CD4-positive, alpha-beta T cell treated with Interleukin-17A for 4 hours (primary cell): ENCODE measurements at regions not wholly inside any gene's neighbourhood (a gene's known extent, or its start where the extent isn't known, plus 50 kb on each side); places are given as distances from the start of the nearest gene placed in this dataset.

Experiments
- DNase-seq: peaks from one replicate; pipeline ENCODE4 v3.0.0-alpha.2; 2020; ENCODE audit warnings: mixed read lengths

DNA sequence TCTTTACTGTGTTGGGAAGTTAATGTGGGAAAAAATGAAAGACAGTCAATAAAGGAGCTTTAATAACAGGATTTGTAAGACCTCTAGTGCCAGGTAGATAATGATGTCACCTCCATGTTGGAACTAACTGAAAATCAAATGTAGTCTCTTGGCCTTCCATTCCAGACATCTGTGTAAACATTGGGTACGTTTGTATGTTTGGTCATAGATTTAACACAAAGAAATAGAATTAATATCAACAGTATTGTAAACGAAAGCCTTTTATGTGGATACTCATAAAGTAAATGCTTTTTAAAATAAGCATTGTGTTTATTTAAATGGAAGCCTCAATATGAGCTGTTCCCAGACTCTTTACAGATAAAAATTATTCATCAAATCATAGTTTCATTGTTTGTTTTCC, 605.7 kb downstream of the METTL15 start:
- DNase-seq, result no peak

DNA sequence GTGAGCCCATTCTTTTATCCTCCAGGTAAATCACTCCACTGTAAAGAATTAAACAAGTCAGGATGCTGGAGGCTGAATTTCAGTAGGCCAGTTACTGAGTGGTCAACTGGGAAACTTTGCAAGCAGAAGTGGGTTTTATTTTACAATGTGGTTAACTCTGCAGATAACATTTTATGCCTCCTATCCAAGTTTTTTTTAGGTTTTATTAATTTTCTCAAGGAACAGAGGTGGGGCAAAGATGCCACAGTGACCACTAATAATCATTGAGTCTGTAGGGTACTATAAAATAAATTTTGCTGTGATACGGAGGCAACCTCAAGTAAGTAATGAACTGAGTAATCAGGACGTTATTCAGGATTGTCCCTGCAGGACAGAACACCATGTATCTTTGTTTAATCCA, 599.9 kb downstream of the METTL15 start:
- DNase-seq, result no peak

DNA sequence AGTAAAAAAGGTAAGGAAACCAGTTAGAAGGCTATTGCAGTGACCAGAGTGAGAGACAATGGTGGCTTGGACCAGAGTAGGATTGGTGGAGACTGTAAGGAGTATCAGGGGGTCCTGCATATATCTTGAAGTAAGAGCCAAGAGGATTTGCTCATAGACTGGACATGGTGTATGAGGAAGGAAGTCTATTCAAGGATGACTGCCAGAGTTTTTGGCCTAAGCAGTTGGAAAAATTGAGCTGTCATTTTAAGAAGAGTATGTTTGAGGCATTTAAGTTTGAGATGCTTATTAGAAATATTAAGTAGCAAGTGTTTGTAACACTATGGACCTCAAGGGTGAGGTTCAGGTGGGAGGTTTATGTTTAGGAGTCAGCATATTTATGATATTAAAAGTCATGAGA, 596.6 kb downstream of the METTL15 start:
- DNase-seq, result no peak

DNA sequence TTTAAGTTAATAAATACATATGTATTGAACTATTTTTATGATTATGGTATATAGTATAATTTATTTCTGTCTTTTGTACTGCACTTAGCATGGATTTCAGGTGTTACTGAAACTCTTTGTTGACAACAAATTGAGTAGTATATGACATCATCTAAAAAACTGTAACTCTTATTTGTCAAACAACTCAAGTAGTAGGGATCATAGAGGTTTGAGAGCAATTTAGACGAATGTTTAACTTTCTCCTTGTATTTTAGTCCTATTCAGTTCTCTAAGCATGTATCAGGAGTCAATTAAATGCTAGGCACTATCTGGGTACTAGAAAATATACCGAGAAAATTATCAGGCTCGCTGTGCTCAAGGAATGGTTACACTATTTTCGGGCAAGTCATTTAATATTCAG, 595.2 kb downstream of the METTL15 start:
- DNase-seq, result no peak

DNA sequence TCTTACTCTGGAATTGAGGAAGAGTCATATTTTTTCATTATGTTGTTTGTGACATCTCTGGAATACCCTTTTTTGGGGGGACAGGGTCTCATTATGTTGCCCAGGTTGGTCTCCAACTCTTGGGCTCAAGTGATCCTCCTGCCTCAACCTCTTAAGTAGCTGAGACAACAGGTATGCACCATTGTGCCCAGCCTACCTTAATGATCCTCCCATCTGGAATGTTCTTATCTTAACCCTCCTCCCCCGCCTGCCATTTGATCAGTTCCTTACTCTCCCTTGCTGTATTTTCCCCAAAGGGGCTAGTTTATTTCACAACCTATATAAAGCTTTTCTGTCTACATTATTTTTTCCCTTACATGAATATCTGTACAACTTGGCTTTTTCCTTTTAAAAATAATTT, 594.7 kb downstream of the METTL15 start:
- DNase-seq, result no peak

DNA sequence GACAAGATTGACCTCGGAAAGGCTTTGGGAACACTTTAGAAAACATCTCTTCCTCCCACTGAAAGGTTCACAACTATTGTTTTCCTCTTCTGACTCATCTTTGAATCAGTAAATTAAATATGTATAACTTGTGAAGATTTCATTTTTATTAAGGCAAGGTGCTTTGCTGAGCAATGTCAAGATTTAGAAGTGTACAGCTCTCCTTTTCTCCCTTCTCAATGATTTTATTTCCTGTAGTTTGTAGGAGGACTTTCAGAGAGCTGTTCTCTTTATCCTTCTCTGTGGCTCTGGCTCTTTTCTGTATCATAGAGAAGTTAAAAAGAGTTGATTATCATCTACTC, 594.2 kb downstream of the METTL15 start:
- no peak for DNase-seq

DNA sequence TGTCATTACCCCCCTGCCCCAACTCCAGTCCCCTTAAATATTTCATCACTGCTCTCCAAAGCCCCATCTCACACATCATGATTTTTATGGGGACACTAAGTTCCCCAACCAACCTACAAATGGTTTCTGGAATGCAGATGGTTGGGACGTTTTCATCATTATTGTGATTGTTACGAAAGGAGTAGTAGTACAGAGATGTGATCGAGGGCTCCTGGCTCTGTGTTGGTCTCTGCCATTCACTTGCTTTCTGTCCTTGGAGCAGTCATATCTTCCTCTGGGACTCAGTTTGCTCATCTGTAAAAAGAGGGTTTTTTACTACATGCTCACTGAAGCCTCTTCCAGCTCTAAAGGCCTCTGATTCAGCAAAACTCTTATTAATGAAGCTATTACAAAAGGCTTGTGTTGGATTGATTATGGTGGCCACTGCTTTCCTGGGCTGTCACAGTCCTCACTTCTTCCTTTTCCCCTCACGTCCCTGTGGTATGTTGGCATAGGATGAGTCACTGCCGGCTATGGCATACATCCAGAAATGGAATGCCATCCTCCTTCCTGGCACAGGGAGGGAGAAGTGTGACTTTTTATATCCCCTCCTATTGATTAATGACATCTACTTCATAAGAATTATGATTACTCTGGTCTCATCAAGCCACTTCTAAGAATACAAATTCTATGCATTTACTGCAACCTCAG, 593.7 kb downstream of the METTL15 start:
- DNase-seq, result no peak

DNA sequence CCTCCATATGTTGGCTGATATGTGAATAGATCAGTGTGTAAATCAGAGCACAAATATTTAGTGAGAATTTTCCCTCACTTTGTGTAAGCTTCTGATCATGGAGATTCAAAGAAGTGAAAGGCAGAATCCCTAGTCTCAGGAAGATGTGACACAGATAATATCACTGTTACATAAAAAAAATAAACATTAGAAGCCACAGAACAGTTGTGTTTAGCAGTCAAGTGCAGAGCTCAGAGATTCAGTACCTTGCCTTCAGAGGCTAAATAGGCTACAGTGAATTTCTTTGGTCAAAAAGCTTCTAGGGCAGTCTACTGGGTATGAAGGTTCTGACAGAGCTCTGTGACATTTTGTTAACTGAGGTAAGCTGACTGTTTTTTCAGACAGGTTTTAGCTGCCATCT, 591.5 kb downstream of the METTL15 start:
- DNase-seq, result no peak

DNA sequence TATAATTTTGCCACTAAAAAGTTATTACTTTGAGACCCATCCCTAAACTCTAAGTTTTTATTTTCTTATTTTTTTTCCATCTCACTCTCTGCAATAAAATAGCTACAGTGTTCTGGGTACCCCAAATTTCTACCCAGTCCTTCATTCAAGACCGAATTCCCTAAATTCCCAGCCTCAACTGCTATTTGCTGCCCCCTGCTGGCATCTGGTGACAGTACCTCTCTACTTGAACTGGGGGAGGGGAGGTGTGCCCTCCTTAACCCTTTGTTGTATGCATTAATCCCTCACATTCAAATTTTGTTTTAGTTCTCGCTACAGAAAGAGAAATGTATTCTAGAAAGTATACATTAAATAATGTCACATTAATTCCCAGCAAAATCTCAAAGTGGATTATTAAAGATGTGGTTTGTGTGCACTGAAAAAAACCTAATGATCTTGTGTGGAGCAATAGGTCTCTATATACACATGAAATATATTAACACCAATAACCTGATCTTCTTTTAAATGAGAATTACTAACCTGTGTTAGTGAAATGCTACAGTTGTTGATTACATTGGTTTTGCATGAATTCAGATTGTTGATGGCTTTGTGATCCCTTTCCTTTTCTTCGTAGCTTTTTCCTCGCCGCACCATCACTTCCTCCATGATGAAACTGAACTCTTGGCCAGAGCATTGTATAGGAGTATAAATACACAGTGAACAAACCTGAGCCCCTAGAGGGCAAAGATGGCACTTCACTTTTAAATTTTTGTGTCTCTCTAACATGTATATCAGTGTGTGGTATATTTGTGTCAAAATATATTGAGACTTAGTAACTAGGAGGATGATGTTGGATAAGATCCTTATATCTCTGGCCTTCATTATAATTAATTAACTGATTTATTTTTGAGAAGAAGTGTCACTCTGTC, 590.0 kb downstream of the METTL15 start:
- DNase-seq, result no peak

DNA sequence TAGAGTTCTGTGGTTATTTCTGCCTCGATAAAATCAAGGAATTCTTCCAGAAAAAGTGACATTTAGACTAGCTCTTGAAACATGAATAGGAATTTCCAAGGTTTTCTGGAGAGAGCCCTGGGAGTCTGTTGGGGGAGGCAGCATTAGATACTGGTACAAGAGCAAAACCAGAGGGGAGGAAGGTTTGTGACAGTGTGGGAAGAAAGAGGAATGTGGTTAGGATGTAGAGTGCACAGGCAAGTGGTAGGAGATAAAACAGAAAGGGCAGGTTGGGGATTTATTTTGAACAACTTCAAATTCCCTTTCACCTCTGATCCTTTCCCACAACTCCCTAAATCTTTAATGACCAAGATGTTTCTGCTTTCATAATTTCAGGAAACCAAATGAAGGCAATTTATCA, 588.4 kb downstream of the METTL15 start:
- no peak for DNase-seq

DNA sequence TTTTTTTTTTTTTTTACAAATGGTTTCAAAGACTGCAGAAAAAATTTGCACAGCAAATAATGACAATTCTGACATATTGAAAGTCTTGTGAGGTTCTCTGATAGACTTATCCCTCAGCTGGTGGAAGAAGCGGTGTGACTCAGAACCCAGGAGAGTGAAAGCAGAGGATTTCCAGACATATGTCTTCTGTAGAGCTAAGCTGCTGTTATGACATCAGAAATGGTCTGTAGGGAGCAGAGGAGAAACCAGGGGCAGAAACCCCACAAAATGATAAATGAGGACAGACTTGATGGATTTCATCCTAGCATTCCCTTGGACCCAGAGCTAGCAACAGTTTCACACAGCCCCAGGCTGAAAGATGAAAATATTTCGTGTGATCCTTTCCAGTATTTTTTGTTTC, 582.6 kb downstream of the METTL15 start:
- DNase-seq, result no peak

DNA sequence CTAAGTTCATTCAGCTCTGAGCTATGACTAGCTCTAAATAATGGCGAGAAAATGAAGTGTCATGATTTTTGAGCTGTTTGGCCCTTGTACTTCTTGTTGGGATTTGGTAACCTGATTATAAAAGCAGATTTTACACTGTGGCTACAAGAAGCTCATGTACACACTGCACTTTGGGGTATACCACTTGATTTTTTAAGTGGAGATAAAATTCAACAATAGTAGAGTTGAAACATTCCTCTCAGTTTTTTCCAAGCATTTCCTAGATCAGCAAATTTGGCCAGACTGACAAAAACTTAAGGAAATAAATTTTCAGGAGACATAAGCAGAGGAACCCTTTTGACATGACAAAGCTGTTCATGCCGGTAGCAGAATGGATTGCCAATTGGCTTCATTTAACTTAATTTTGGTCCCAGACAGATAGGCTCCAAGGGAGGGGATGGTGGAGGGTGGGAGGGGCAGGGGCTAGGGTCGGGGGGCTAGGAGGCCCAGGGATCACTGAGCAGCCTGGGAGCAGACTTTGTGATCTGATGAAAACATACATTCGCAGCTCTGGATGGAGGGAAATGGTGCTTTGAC, 575.9 kb downstream of the METTL15 start:
- DNase-seq, result no peak

DNA sequence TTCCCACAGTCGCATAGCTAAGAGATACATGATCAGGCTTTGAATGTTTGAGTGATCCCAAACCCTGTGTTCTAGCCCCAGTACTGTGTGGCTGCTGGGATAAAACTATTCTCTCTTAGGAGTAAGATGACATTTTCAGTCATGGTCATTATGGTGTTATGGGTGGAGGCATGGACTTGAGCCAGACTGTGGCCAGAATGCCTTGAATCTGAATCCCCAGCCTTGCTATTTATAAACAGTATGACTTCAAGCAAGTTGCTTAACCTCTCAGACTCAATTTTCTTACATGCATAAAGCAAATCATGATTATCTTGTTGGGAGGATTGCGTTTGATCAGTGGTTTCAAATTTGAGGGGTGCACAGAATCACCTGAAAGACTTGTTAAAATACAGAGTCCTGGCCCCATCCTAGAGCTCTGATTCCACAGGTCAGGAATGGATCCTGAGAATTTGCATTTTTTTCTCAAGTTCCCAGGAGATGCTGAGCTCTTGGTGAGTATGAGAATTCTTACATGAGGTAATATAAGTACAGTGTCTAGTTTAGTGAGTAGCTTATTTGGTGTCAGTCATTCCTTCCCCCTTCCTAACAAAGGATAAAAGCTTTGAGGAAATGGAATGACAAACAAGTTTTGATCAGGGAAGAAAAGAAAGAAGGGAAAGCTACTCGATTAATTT, 571.7 kb downstream of the METTL15 start:
- no peak for DNase-seq

DNA sequence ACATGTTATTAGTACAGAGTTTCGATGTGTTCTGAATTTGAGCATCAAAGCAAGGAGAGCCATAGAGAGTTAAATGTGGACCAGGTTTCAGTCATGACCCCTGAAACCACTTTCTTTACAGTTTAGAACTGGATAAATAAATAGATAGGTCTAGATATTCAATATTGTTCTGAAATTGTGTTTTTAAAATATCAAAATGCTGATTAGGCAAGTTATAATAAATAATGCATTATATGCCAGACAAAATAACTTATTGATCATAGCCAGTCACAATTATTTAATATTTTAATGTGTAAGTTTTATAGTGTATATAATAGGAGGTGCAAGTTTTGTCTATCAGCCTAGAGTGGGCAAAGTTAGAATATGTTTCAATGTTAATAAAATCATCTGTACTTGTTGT, 569.5 kb downstream of the METTL15 start:
- no peak for DNase-seq

DNA sequence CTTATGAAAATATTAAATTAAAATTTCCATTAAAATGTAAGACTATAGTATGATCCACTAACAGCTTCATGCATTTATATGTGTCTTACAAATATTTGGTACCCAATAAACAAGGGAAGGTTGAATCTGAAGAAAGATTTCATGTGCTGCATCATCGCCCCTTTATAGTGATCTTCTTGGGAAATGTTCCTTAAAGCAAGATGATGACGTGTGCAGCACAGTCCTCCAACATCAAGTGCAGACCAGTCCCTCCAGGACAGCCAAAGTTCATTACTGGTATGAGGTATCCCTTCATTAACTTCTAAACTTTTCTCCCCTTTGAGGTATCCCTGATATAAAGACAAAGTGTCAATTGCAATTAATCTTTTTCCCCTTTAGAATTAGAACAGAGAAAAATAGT, 567.0 kb downstream of the METTL15 start:
- no peak for DNase-seq

DNA sequence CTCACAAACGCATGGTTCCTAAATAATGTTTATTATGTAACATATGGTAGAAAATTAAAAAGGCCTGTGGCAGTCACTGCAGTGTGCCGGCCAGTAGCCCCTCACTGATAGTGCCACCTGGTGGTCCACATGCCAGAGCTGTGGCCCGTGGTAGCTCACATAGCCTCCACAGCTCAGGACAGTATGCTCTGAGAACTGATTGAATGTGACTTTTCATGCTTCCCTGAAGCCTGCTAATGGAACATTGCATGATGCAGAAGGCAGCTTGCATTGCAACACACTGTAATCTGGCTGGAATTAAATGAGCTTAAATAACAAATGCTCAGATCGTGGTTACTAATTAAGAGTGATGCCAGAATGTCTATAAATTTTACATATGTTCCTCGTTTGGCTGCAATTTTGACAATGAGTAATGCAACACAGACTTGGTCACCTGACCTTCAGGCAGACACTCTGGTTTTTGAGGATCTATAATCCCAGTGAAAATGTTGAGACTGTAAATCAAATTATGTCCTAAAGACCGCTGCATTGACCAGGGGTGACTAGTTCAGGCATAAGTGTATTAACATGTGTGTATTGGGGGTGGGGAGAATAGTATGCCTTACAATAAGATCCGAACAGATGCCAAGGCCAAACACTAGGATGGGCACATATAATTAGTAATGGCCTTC, 566.4 kb downstream of the METTL15 start:
- DNase-seq, result no peak

DNA sequence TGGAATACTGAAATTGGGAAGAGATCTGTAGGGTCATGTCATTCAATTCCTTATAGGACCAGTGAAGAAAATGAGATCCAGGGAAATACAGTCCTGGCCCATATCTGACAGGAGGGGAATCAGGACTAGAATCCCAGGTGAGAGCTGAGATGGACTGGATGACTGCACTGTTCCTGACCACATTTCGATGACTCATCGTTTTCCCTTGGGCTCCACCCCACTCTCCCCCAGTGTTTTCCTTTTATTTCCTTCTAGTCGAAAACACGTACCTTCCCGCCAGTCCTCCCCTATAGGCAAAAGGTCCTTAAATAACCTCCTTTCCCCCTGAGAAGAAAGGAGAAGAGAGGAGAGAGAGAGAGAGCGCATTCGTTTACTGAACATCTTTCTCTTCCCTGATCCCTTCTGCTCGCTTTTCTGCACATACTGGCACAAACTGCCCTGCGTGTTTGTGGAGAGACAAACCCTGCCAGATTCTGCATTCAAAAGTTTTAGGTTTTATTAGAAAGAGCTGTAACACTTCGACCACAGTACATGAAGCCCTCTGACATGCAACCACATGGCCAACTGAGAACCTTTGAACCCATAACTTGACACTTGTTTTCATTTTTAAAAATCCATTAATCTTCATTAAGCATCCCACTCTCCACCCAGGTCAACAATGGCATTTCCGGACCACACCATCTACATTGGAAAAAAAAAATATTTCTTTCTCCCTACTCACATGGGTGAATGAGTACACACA, 565.7 kb downstream of the METTL15 start:
- no peak for DNase-seq

DNA sequence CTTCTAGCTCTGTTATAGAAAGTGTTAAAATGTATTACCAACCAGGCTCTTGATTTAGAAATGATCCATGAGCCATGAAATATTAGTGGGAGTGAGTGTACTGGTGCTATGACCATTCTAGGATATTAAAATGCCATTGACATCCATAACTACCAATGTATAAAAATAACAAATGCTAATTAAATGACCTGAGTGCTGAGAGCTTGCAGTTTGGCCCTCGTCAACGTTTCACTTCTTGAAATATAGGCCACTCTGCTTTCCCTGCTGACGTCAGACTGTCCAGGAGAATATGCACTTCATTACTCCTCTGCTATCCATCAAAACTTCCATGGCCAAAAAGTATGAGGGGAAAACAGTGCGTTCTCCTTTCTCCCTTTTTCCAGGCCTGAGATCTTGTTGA, 563.1 kb downstream of the METTL15 start:
- DNase-seq, result no peak

DNA sequence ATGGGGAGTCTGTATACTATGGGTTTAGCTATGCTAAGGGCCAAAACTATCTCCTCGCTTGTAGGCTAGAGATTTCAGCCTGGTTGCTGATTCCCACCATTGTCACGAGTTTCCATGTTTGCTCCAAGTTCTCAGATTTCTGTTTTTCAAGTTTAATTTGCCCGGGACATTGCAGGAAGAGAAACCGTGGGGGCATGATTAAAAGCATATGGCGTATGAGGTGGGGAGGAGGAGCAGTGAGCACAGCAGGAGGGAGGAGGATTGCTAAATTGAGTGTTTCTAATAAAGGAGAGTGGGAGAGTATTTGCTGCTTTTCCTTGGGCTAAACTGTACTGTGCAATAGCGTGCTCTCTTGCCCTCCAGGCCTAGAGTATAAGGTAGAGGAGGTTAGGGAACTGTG, 558.4 kb downstream of the METTL15 start:
- DNase-seq, result no peak

DNA sequence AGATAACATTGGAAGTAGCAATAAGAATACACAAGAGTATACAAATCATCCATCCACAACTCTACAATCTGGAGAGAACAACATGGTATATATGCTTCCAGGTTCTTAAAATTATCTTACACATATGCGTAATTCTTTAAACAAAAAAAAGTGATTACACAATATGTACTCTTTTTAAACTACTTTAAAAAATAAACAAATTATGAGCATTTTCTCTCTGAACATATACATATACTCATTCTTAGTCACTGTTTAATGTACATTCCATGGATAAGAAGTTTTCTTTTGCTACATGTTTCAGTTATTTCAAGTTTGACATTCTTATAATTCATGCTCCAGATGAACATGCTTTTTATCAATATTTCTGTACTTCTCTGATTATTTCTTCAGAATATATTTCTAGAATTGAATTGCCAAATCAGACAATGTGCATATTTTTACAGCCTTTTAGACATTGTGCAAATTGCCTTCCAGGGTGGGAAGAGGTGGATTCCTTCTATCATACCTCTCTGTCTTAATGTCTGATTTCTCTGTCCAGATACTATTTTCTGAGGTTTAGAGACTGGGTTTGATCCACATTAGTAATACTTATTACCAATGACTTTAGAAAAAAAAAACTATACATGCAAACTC, 551.6 kb downstream of the METTL15 start:
- DNase-seq, result no peak

DNA sequence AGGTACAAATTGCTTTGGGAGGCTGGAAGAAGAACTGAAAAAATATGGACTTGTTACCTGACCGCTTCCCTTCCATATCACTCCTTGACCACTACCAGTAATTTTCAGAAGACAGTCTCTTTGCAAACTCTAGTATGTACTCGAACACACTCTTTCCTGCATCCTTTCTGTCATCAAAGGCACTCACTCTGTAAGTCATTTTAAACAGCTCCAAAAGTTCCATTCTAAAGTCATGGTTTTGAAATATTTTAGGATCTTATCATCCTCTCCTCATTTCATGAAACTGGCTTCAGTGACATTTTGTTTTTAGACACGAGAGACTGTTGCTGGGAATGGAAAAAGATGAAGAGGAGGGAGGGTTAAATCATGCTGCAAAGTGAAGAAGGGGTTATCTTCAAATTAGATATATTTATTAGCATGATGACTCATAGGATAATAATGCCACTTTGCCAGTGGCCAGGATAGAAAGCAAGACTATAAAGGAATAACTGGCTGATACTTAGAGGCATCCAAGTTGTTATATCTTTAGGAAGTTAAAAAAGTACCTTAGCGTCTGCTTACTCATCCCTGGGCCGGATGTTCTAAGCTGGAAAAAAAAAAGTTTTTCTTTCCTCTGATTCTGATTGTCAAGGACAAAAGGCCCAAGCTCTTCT, 549.3 kb downstream of the METTL15 start:
- DNase-seq, result no peak
